Neuron (in vitro differentiated cells): ENCODE measurements at regions not wholly inside any gene's neighbourhood (a gene's known extent, or its start where the extent isn't known, plus 50 kb on each side); places are given as distances from the start of the nearest gene placed in this dataset.
"Not testable (repeated sequence)": the region's sequence is repeated elsewhere in the genome, so short reads cannot be mapped to it uniquely, and the experiment has no call there.

ENCODE experiments used
- H2AFZ ChIP-seq: one replicate; pipeline ENCODE4 v1.6.1; 2013; ENCODE audit warnings: low read depth, mild to moderate bottlenecking, inconsistent platforms, low read length, moderate library complexity
- H3K27me3 ChIP-seq: one replicate; pipeline ENCODE4 v1.6.1; 2013; ENCODE audit warnings: low read length; ENCODE audit not compliant: insufficient read depth
- H3K36me3 ChIP-seq: one replicate; pipeline ENCODE4 v1.6.1; 2013; ENCODE audit warnings: low read length; ENCODE audit not compliant: insufficient read depth
- H3K4me1 ChIP-seq: one replicate; pipeline ENCODE4 v1.6.1; 2013; ENCODE audit warnings: low read length; ENCODE audit not compliant: insufficient read depth
- H3K4me3 ChIP-seq: 2 replicates; pipeline ENCODE4 v1.5.1; 2013; ENCODE audit warnings: mild to moderate bottlenecking, low read length, moderate library complexity
- H3K9me3 ChIP-seq: one replicate; pipeline ENCODE4 v1.6.1; 2013; ENCODE audit warnings: low read length

GRCh38 chr2:106339609-106340008 lies 128.6 kb downstream of the RGPD3 start:
- Histone ChIP-seq H3K9me3 (peaks cover 2% of the 10 kb centered on the region), H3K4me1 (no peaks in the 10 kb centered on the region), H3K36me3 (no peaks in the 10 kb centered on the region), H2AFZ (no peak overlapping the region), H3K27me3 (no peaks in the 10 kb centered on the region), H3K4me3 (no peak overlapping the region)

- H3K27me3 ChIP-seq = no peaks in the 10 kb centered on the region
- H3K36me3 ChIP-seq = no peaks in the 10 kb centered on the region
- H3K9me3 ChIP-seq = peaks cover 2% of the 10 kb centered on the region
- H3K4me1 ChIP-seq = no peaks in the 10 kb centered on the region
- no peak overlapping the region for H2AFZ ChIP-seq
- H3K4me3 ChIP-seq = no peak overlapping the region
These were observed 129.1 kb downstream of the RGPD3 start for GRCh38 chr2:106339132-106339531.

GRCh38 chr2:106338043-106338442 lies 130.2 kb downstream of the RGPD3 start:
- no peaks in the 10 kb centered on the region for H3K36me3 ChIP-seq
- peaks cover 2% of the 10 kb centered on the region for H3K9me3 ChIP-seq
- no peaks in the 10 kb centered on the region for H3K4me1 ChIP-seq
- no peak overlapping the region for H3K4me3 ChIP-seq
- no peaks in the 10 kb centered on the region for H3K27me3 ChIP-seq
- no peak overlapping the region for H2AFZ ChIP-seq

- Histone ChIP-seq H3K4me3 (no peak overlapping the region), H2AFZ (no peak overlapping the region), H3K36me3 (no peaks in the 10 kb centered on the region), H3K4me1 (peaks cover 3% of the 10 kb centered on the region), H3K9me3 (no peaks in the 10 kb centered on the region), H3K27me3 (no peaks in the 10 kb centered on the region)
These were observed 131.5 kb downstream of the RGPD3 start for GRCh38 chr2:106336737-106337136.

- Histone ChIP-seq H3K36me3 (no peaks in the 10 kb centered on the region), H3K4me1 (peaks cover 3% of the 10 kb centered on the region), H2AFZ (no peak overlapping the region), H3K4me3 (no peak overlapping the region), H3K27me3 (no peaks in the 10 kb centered on the region), H3K9me3 (no peaks in the 10 kb centered on the region)
These were observed 132.1 kb downstream of the RGPD3 start for GRCh38 chr2:106336108-106336507.

GRCh38 chr2:106334802-106335201 lies 133.4 kb downstream of the RGPD3 start:
- Histone ChIP-seq H3K4me1 (peaks cover 3% of the 10 kb centered on the region), H2AFZ (no peak overlapping the region), H3K27me3 (no peaks in the 10 kb centered on the region), H3K9me3 (no peaks in the 10 kb centered on the region), H3K36me3 (no peaks in the 10 kb centered on the region), H3K4me3 (no peak overlapping the region)

GRCh38 chr2:106333253-106333873 lies 134.8 kb downstream of the RGPD3 start:
- not testable (repeated sequence) for H3K36me3 ChIP-seq, H3K27me3 ChIP-seq, H2AFZ ChIP-seq, H3K9me3 ChIP-seq, H3K4me1 ChIP-seq, H3K4me3 ChIP-seq

GRCh38 chr2:106332054-106332453 lies 136.2 kb downstream of the RGPD3 start:
- Histone ChIP-seq H3K4me3 (no peak overlapping the region), H3K36me3 (no peaks in the 10 kb centered on the region), H2AFZ (no peak overlapping the region)

GRCh38 chr2:106330384-106331261 lies 136.5 kb upstream of the UXS1 start:
- H3K27me3 ChIP-seq, H2AFZ ChIP-seq, H3K36me3 ChIP-seq, H3K9me3 ChIP-seq, H3K4me3 ChIP-seq, H3K4me1 ChIP-seq: not testable (repeated sequence)

More at GRCh38 chr2:106332054-106332453, 136.2 kb downstream of the RGPD3 start:
- Histone ChIP-seq H3K9me3 (no peaks in the 10 kb centered on the region), H3K27me3 (no peaks in the 10 kb centered on the region), H3K4me1 (peaks cover 3% of the 10 kb centered on the region)

GRCh38 chr2:106323337-106324013 lies 129.4 kb upstream of the UXS1 start:
- Histone ChIP-seq H3K9me3 (peaks cover 5% of the 10 kb centered on the region), H3K27me3 (no peaks in the 10 kb centered on the region), H3K4me3 (no peak overlapping the region), H3K4me1 (no peaks in the 10 kb centered on the region), H2AFZ (no peak overlapping the region), H3K36me3 (no peaks in the 10 kb centered on the region)

- H2AFZ ChIP-seq = no peak overlapping the region
- no peaks in the 10 kb centered on the region for H3K27me3 ChIP-seq
- H3K36me3 ChIP-seq = no peaks in the 10 kb centered on the region
- no peaks in the 10 kb centered on the region for H3K4me1 ChIP-seq
- H3K9me3 ChIP-seq = peaks cover 5% of the 10 kb centered on the region
- H3K4me3 ChIP-seq = no peak overlapping the region
These were observed 128.2 kb upstream of the UXS1 start for GRCh38 chr2:106322281-106322680.

GRCh38 chr2:106320439-106320838 lies 126.3 kb upstream of the UXS1 start:
- not testable (repeated sequence) for H3K27me3 ChIP-seq, H3K9me3 ChIP-seq, H3K36me3 ChIP-seq, H3K4me1 ChIP-seq, H3K4me3 ChIP-seq, H2AFZ ChIP-seq

- Histone ChIP-seq H3K9me3 (peaks cover 5% of the 10 kb centered on the region), H3K4me1 (no peaks in the 10 kb centered on the region), H3K36me3 (no peaks in the 10 kb centered on the region), H2AFZ (no peak overlapping the region), H3K27me3 (no peaks in the 10 kb centered on the region), H3K4me3 (no peak overlapping the region)
These were observed 122.8 kb upstream of the UXS1 start for GRCh38 chr2:106316915-106317314.
